ENCODE measurements at regions not wholly inside any gene's neighbourhood (a gene's known extent, or its start where the extent isn't known, plus 50 kb on each side); places are given as distances from the start of the nearest gene placed in this dataset.

- TF ChIP-seq CTCF (IDR thresholded peaks at IDR 0.05; ENCODE audit: low read depth, low read length, missing control alignments): no peak
Measured at GRCh38 chr9:8206720-8207119, 407.1 kb upstream of the DMAC1 start.

GRCh38 chr9:8205576-8205975, 406.0 kb upstream of the DMAC1 start:
- no peak for DNase-seq (ENCODE audit: extremely low read depth, low read depth)
- no peak overlapping the region for H3K4me3 ChIP-seq (replicated peaks; ENCODE audit: low read depth, low read length)
- no peak for TF ChIP-seq CTCF (IDR thresholded peaks at IDR 0.05; ENCODE audit: low read depth, low read length, missing control alignments)

More at GRCh38 chr9:8206720-8207119, 407.1 kb upstream of the DMAC1 start:
- DNase-seq (ENCODE audit: extremely low read depth, low read depth): no peak
- H3K4me3 ChIP-seq (replicated peaks; ENCODE audit: low read depth, low read length): no peak overlapping the region

GRCh38 chr9:8189881-8190280, 390.3 kb upstream of the DMAC1 start:
- no peak for DNase-seq (ENCODE audit: extremely low read depth, low read depth)
- no peak overlapping the region for H3K4me3 ChIP-seq (replicated peaks; ENCODE audit: low read depth, low read length)
- TF ChIP-seq CTCF (IDR thresholded peaks at IDR 0.05; ENCODE audit: low read depth, low read length, missing control alignments): no peak

GRCh38 chr9:8188723-8189407, 389.3 kb upstream of the DMAC1 start:
- H3K4me3 ChIP-seq (replicated peaks; ENCODE audit: low read depth, low read length): no peak overlapping the region
- no peak for DNase-seq (ENCODE audit: extremely low read depth, low read depth)
- no peak for TF ChIP-seq CTCF (IDR thresholded peaks at IDR 0.05; ENCODE audit: low read depth, low read length, missing control alignments)

- H3K4me3 ChIP-seq (replicated peaks; ENCODE audit: low read depth, low read length): no peak overlapping the region
- no peak for DNase-seq (ENCODE audit: extremely low read depth, low read depth)
- TF ChIP-seq CTCF (IDR thresholded peaks at IDR 0.05; ENCODE audit: low read depth, low read length, missing control alignments): no peak
Measured at GRCh38 chr9:8186560-8186959, 387.0 kb upstream of the DMAC1 start.

GRCh38 chr9:8183618-8184017, 384.0 kb upstream of the DMAC1 start:
- no peak overlapping the region for H3K4me3 ChIP-seq (replicated peaks; ENCODE audit: low read depth, low read length)
- TF ChIP-seq CTCF (IDR thresholded peaks at IDR 0.05; ENCODE audit: low read depth, low read length, missing control alignments): no peak
- no peak for DNase-seq (ENCODE audit: extremely low read depth, low read depth)

Measured in HFF-Myc (cell line).